T-helper 2 cell treated with Interferon-gamma antibody and Interleukin-4, amounts not matched to agents 5 μg/mL and 100 μg/mL, for 36 hours (primary cell): ENCODE measurements at regions not wholly inside any gene's neighbourhood (a gene's known extent, or its start where the extent isn't known, plus 50 kb on each side); places are given as distances from the start of the nearest gene placed in this dataset.
"Not testable (repeated sequence)": the region's sequence is repeated elsewhere in the genome, so short reads cannot be mapped to it uniquely, and the experiment has no call there.

Experiments used
- DNase-seq: peaks from one replicate; pipeline ENCODE4 v3.0.0; 2021; ENCODE audit warnings: low spot score
- H3K27ac Mint-ChIP-seq: one replicate; pipeline ENCODE4 v1.8.0; 2021; ENCODE audit warnings: mild to moderate bottlenecking, mixed read lengths
- H3K27me3 Mint-ChIP-seq: one replicate; pipeline ENCODE4 v1.8.0; 2021; ENCODE audit warnings: low read depth, mixed read lengths
- H3K36me3 Mint-ChIP-seq: one replicate; pipeline ENCODE4 v1.8.0; 2021; ENCODE audit warnings: low read depth, mixed read lengths
- H3K4me1 Mint-ChIP-seq: one replicate; pipeline ENCODE4 v1.8.0; 2021; ENCODE audit warnings: low read depth, mixed read lengths
- H3K4me3 Mint-ChIP-seq: one replicate; pipeline ENCODE4 v1.8.0; 2022; ENCODE audit warnings: mild to moderate bottlenecking, moderate library complexity, mixed read lengths
- H3K9me3 Mint-ChIP-seq: one replicate; pipeline ENCODE4 v1.8.0; 2021; ENCODE audit warnings: mixed read lengths

- H3K4me1 Mint-ChIP-seq, H3K4me3 Mint-ChIP-seq, H3K27me3 Mint-ChIP-seq, H3K36me3 Mint-ChIP-seq, DNase-seq, H3K27ac Mint-ChIP-seq: not testable (repeated sequence)
- H3K9me3 Mint-ChIP-seq: peaks cover 61% of the 10 kb centered on the region
These were observed 673.8 kb downstream of the CDH9 start for GRCh38 chr5:26364624-26365023.

GRCh38 chr5:26343801-26344325 is 694.5 kb downstream of the CDH9 start:
- H3K27ac Mint-ChIP-seq: no peak overlapping the region
- no peaks in the 10 kb centered on the region for H3K36me3 Mint-ChIP-seq
- H3K27me3 Mint-ChIP-seq: no peaks in the 10 kb centered on the region
- H3K4me1 Mint-ChIP-seq: no peaks in the 10 kb centered on the region
- DNase-seq: no peak
- H3K9me3 Mint-ChIP-seq: peaks cover 35% of the 10 kb centered on the region
- no peak overlapping the region for H3K4me3 Mint-ChIP-seq

GRCh38 chr5:26339576-26339975 is 698.8 kb downstream of the CDH9 start:
- Mint-ChIP-seq H3K4me3 (no peak overlapping the region), H3K27ac (no peak overlapping the region), H3K27me3 (no peaks in the 10 kb centered on the region), H3K36me3 (no peaks in the 10 kb centered on the region), H3K4me1 (no peaks in the 10 kb centered on the region), H3K9me3 (peaks cover 48% of the 10 kb centered on the region)
- DNase-seq: no peak

GRCh38 chr5:26329562-26330189 is 708.7 kb downstream of the CDH9 start:
- Mint-ChIP-seq H3K36me3 (no peaks in the 10 kb centered on the region), H3K27ac (no peak overlapping the region), H3K9me3 (peaks cover 26% of the 10 kb centered on the region), H3K4me3 (no peak overlapping the region), H3K4me1 (no peaks in the 10 kb centered on the region), H3K27me3 (no peaks in the 10 kb centered on the region)
- DNase-seq: no peak

GRCh38 chr5:26326153-26326759 is 712.1 kb downstream of the CDH9 start:
- H3K27me3 Mint-ChIP-seq: no peaks in the 10 kb centered on the region
- H3K27ac Mint-ChIP-seq: no peak overlapping the region
- no peaks in the 10 kb centered on the region for H3K36me3 Mint-ChIP-seq
- H3K4me3 Mint-ChIP-seq: no peak overlapping the region
- no peaks in the 10 kb centered on the region for H3K4me1 Mint-ChIP-seq
- DNase-seq: no peak
- H3K9me3 Mint-ChIP-seq: peaks cover 24% of the 10 kb centered on the region

GRCh38 chr5:26325432-26325831 is 713.0 kb downstream of the CDH9 start:
- H3K9me3 Mint-ChIP-seq: peaks cover 31% of the 10 kb centered on the region
- not testable (repeated sequence) for H3K27ac Mint-ChIP-seq, H3K4me1 Mint-ChIP-seq, DNase-seq, H3K36me3 Mint-ChIP-seq, H3K27me3 Mint-ChIP-seq, H3K4me3 Mint-ChIP-seq

- H3K27ac Mint-ChIP-seq, H3K27me3 Mint-ChIP-seq, DNase-seq, H3K4me3 Mint-ChIP-seq, H3K36me3 Mint-ChIP-seq, H3K4me1 Mint-ChIP-seq: not testable (repeated sequence)
- peaks cover 31% of the 10 kb centered on the region for H3K9me3 Mint-ChIP-seq
These were observed 714.0 kb downstream of the CDH9 start for GRCh38 chr5:26324273-26324895.

- Mint-ChIP-seq H3K27me3 (no peaks in the 10 kb centered on the region), H3K4me3 (no peak overlapping the region), H3K36me3 (no peaks in the 10 kb centered on the region), H3K27ac (no peak overlapping the region), H3K4me1 (no peaks in the 10 kb centered on the region), H3K9me3 (peaks cover 32% of the 10 kb centered on the region)
- DNase-seq: no peak
These were observed 714.6 kb downstream of the CDH9 start for GRCh38 chr5:26323794-26324193.

- H3K4me1 Mint-ChIP-seq: no peaks in the 10 kb centered on the region
- H3K27me3 Mint-ChIP-seq: no peaks in the 10 kb centered on the region
- H3K36me3 Mint-ChIP-seq: no peaks in the 10 kb centered on the region
- H3K27ac Mint-ChIP-seq: no peak overlapping the region
- H3K9me3 Mint-ChIP-seq: peaks cover 43% of the 10 kb centered on the region
- no peak for DNase-seq
- H3K4me3 Mint-ChIP-seq: no peak overlapping the region
These were observed 717.1 kb downstream of the CDH9 start for GRCh38 chr5:26321278-26321677.

- no peaks in the 10 kb centered on the region for H3K36me3 Mint-ChIP-seq
- no peak overlapping the region for H3K4me3 Mint-ChIP-seq
- no peaks in the 10 kb centered on the region for H3K4me1 Mint-ChIP-seq
These were observed 728.0 kb downstream of the CDH9 start for GRCh38 chr5:26310415-26310814.

GRCh38 chr5:26295541-26295940 is 742.8 kb downstream of the CDH9 start:
- no peak overlapping the region for H3K27ac Mint-ChIP-seq
- no peak for DNase-seq
- H3K27me3 Mint-ChIP-seq: no peaks in the 10 kb centered on the region
- no peak overlapping the region for H3K4me3 Mint-ChIP-seq
- H3K4me1 Mint-ChIP-seq: no peaks in the 10 kb centered on the region
- no peaks in the 10 kb centered on the region for H3K36me3 Mint-ChIP-seq
- H3K9me3 Mint-ChIP-seq: peaks cover 14% of the 10 kb centered on the region

More at GRCh38 chr5:26310415-26310814, 728.0 kb downstream of the CDH9 start:
- Mint-ChIP-seq H3K27ac (no peak overlapping the region), H3K9me3 (peaks cover 27% of the 10 kb centered on the region), H3K27me3 (no peaks in the 10 kb centered on the region)
- no peak for DNase-seq

GRCh38 chr5:26282190-26282589 is 756.2 kb downstream of the CDH9 start:
- Mint-ChIP-seq H3K27ac (no peak overlapping the region), H3K27me3 (no peaks in the 10 kb centered on the region), H3K9me3 (peaks cover 45% of the 10 kb centered on the region), H3K36me3 (no peaks in the 10 kb centered on the region), H3K4me3 (no peak overlapping the region), H3K4me1 (no peaks in the 10 kb centered on the region)
- no peak for DNase-seq

GRCh38 chr5:26278078-26278477 is 760.3 kb downstream of the CDH9 start:
- Mint-ChIP-seq H3K4me1 (no peaks in the 10 kb centered on the region), H3K4me3 (no peak overlapping the region), H3K36me3 (no peaks in the 10 kb centered on the region), H3K27ac (no peak overlapping the region), H3K27me3 (no peaks in the 10 kb centered on the region), H3K9me3 (peaks cover 39% of the 10 kb centered on the region)
- no peak for DNase-seq

GRCh38 chr5:26259081-26259480 is 779.3 kb downstream of the CDH9 start:
- Mint-ChIP-seq H3K9me3 (peaks cover 31% of the 10 kb centered on the region), H3K36me3 (no peaks in the 10 kb centered on the region), H3K27me3 (no peaks in the 10 kb centered on the region), H3K4me3 (no peak overlapping the region), H3K27ac (no peak overlapping the region), H3K4me1 (no peaks in the 10 kb centered on the region)
- DNase-seq: no peak
